Choroid plexus epithelial cell (primary cell): ENCODE measurements at regions not wholly inside any gene's neighbourhood (a gene's known extent, or its start where the extent isn't known, plus 50 kb on each side); places are given as distances from the start of the nearest gene placed in this dataset.

Experiments
- DNase-seq: peaks from one replicate; pipeline ENCODE4 v3.0.0-alpha.2; 2010; ENCODE audit warnings: low read depth
- H3K4me3 ChIP-seq: 2 replicates; pipeline ENCODE4 v1.5.1; 2011; ENCODE audit warnings: low read depth, mild to moderate bottlenecking, control low read depth, low read length, moderate library complexity
- TF ChIP-seq, protein P1 (sequence below): conservative IDR thresholded peaks from 2 replicates; pipeline ENCODE4 v1.5.1; 2011; ENCODE audit warnings: low read depth, mild to moderate bottlenecking, control low read depth, inconsistent platforms, low read length, moderate library complexity

DNA sequence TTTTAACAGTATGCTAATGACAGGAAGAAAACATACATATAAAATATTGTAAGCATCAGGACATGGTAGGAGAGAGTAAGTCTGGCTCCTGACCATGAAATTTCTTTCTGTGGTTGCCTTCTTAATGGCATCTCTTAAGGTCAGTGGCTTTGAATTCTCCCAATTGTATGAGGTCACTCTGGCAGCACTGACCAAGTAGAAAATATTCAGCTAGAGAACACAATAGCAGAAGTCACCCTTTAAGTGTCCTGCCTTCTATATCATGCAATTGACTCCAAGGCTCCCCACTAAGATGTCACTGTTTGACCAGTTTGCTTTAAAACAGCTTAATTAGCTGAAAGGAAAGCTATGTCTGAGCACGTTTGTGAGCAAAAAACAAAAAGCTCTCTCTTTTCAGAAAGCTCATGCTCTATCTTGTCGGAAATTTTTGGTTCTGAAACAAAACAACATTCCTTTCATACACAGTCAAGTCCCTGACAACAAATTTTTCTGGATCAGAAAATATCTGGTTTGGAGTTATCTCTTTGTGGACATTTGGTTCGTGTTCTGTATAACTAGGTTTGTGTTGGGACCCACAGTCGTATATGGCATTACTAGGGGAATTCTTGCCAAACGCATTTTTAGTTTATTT is 120.9 kb upstream of the IFNGR1 start:
- TF ChIP-seq, protein P1, sequence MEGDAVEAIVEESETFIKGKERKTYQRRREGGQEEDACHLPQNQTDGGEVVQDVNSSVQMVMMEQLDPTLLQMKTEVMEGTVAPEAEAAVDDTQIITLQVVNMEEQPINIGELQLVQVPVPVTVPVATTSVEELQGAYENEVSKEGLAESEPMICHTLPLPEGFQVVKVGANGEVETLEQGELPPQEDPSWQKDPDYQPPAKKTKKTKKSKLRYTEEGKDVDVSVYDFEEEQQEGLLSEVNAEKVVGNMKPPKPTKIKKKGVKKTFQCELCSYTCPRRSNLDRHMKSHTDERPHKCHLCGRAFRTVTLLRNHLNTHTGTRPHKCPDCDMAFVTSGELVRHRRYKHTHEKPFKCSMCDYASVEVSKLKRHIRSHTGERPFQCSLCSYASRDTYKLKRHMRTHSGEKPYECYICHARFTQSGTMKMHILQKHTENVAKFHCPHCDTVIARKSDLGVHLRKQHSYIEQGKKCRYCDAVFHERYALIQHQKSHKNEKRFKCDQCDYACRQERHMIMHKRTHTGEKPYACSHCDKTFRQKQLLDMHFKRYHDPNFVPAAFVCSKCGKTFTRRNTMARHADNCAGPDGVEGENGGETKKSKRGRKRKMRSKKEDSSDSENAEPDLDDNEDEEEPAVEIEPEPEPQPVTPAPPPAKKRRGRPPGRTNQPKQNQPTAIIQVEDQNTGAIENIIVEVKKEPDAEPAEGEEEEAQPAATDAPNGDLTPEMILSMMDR: no peak
- DNase-seq: peak; percentile 47
- no peak overlapping the region for H3K4me3 ChIP-seq

GRCh38 chr6:137334884-137335283 is 115.7 kb upstream of the IFNGR1 start:
- H3K4me3 ChIP-seq: no peak overlapping the region
- no peak for DNase-seq
- TF ChIP-seq, protein P1: no peak

DNA sequence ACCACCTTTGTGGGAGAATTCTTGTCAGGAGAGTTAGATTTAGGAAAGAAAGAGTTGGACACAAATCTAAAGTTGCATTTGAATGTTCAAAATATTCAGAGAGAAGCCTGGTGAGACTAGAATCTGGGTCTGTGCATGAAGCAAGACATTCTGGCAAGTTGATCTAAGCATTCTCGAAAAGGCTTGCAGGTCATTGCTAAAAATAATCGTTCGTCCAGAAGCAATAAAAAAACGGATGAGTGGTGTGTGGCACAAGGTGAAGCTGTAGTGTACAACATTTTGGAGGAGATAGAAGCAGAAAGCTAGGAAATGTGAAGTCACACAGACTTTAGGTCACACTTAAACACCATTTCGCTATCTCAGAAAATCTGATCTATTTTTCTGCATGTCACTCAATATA is 114.9 kb upstream of the IFNGR1 start:
- TF ChIP-seq, protein P1: no peak
- no peak for DNase-seq
- H3K4me3 ChIP-seq: no peak overlapping the region

DNA sequence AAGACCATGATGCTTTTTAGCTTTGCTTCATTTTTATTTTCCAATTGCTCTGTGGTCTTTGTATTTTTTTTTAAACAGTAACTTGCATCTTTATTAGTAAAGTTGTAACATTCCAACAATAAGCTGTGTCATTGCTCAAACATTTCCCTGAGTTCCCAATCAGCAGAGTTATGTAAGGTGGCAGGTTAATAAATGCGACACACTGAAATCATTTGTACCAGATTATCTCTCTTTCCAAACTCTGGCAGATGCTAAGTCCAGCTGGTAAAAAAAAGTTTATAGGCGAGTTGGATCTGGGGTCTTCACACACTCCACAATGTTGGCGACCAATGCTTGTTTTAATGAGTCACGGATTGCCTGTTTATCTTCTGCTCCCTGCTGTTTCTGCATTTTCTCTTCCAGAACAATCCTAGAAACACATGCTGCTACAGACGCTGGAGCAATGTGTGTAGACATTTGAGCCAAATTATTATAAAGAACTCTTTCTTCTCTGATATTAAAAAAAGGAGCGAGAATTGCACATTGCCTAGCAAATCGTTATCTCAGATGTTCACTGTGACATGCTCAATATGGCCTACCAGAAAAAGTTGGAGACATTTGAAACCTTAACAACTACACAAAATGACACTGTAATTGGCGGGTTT is 113.6 kb upstream of the IFNGR1 start:
- TF ChIP-seq, protein P1: no peak
- DNase-seq: peak; percentile 88
- H3K4me3 ChIP-seq: no peak overlapping the region

DNA sequence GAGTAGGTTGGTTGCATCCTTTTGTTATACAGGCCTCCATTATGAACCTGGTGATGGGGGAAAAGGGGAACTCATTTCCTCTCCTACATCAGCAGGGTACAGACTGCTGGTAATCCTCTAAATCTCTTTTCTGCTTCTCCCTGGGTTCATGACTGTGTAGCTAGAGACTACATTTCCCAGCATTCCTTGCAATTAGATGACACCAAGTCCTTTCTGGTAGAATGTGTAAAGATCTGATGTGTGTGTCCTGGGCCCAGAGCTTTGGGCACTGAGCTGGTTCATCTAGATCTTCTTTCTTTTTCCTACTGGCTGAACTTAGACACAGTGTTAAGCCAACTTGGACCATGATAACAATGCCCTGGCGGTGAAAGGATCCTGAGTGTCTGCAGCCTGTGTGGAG is 104.7 kb upstream of the IFNGR1 start:
- TF ChIP-seq, protein P1: no peak
- H3K4me3 ChIP-seq: no peak overlapping the region
- DNase-seq: no peak

DNA sequence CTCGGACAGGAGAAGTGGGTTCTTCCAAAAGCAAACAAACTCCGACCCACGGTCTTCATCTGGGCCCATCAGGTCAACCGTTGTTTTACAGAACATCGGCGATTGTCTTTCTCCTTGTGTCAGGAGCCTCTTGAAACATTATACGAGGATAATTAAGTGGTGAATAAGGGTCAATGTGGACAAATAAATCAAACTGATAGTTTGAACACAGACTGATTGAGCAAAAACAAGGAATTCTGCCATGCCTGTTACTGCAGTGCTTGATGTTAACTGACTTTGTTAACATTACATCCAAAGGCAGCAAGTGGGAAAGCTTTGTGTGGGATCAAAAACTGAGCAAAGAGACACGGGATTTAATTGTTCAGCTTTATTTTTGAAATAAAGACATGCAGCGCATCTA is 101.1 kb upstream of the IFNGR1 start:
- DNase-seq: no peak
- TF ChIP-seq, protein P1: no peak
- no peak overlapping the region for H3K4me3 ChIP-seq

GRCh38 chr6:137316626-137317025 is 97.4 kb upstream of the IFNGR1 start:
- DNase-seq: no peak
- TF ChIP-seq, protein P1: no peak
- no peak overlapping the region for H3K4me3 ChIP-seq
